ENCODE measurements at regions not wholly inside any gene's neighbourhood (a gene's known extent, or its start where the extent isn't known, plus 50 kb on each side); places are given as distances from the start of the nearest gene placed in this dataset.

DNA sequence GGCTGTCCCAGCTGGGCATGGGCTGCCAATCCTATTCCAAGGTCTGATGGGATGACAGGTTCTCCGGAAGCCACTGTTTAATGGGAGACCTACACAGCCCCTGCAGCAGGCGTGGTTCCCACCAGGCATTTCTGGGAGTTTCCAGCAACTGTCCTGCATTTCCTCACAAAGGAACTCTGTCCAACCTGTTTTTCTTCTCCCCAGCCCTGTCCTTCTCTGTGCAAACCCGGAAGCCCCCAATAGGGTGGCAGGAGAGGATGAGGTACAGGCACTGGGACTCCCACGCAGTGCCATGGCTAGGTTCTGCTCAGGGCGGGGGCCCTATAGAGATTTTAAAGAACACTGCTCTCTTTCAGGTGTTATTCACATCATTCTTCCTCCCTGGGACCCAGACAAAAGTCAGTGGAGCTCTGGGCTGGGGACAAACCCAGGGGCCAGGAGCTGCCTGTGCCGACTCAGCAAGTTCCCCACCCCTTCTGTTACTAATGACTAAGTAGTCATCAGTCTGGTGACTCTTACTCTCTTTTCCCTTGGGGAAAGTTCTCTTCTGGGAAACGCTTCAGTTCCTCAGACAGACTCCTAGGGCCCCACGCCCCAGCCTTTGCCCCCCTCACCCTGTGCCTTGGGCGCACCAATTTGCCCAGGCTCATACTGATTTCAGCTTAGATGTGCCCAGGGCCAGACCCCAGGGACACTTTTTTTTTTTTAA lies 97.7 kb downstream of the CD47 start:
- Mint-ChIP-seq H3K9me3 (peaks cover 3% of the 10 kb centered on the region), H3K27ac (no peak overlapping the region), H3K4me1 (peaks cover 11% of the 10 kb centered on the region), H3K36me3 (peaks cover 3% of the 10 kb centered on the region), H3K4me3 (no peak overlapping the region), H3K27me3 (peaks cover 12% of the 10 kb centered on the region)
- DNase-seq, result no peak
- CTCF ChIA-PET, result interaction anchor here (0.6 to 0.9 kb wide), 2 partner anchors 139 to 484 kb away, joined by 3 read pairs; no protein-coding TSS in a partner anchor

DNA sequence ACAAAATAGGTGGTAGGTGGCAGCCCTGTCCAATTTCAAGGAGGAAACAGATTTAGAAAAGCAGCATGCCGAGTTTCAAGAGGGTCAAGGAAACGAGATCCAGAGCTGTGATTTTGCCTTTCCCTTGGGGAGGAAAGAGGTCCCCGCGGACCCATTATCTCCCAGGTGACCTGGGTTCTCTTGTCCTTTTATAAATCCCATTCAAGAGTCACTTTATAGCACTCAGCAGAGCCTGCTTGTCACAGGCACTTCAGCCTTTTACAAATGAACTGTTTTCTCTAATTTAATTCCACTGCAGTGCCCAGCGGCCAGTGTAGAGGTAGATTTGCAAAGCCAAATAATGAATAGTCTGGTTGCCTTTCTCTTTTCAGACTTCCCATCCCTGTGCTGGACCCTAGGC lies 99.9 kb downstream of the CD47 start:
- H3K27ac Mint-ChIP-seq, result no peak overlapping the region
- H3K4me3 Mint-ChIP-seq, result no peak overlapping the region
- peaks cover 30% of the 10 kb centered on the region for H3K4me1 Mint-ChIP-seq
- CTCF ChIA-PET, result no interaction called here
- H3K36me3 Mint-ChIP-seq, result peaks cover 3% of the 10 kb centered on the region
- H3K27me3 Mint-ChIP-seq, result peaks cover 12% of the 10 kb centered on the region
- peaks cover 3% of the 10 kb centered on the region for H3K9me3 Mint-ChIP-seq
- DNase-seq, result no peak

DNA sequence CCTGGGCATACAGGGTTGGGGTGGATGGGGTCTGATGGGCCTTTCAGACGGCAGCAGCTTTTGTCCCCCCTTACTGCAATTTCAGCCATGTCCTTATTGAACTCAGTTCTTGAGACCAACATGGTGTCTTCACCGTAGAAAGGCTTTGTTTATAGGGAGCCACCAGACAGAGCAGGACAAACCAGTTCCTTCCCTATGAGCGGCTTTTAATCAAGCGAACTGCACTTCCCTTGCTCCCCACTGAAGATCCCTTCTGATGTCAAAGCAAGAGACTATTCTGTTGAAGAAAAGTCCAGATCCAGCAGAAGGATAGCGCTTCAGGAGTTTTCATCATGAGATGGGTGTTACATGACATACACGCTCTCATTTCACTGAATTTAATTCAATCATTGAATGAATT lies 100.4 kb downstream of the CD47 start:
- Mint-ChIP-seq H3K27ac (no peak overlapping the region), H3K4me1 (peaks cover 34% of the 10 kb centered on the region), H3K27me3 (peaks cover 12% of the 10 kb centered on the region), H3K4me3 (no peak overlapping the region), H3K36me3 (peaks cover 3% of the 10 kb centered on the region), H3K9me3 (peaks cover 3% of the 10 kb centered on the region)
- CTCF ChIA-PET, result no interaction called here
- DNase-seq, result no peak

DNA sequence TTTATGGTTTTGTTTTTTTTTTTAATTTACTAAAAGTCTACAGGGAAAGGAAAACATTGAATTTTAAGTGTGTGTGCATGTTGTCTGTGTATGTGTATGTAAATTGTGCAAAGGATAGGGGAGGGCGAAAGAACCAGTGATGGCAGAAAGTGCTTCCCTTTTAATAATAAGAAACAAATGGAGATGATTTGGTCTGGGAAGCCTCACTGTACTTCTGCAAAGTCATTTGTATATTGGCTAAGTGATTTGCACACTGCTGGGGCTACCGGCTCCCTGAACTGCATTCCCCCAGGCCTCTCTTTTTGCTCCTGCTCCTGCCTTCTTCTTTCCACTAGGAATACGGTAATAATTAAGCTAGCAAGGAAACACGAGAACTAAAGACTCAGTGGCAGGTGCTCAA lies 101.2 kb downstream of the CD47 start:
- CTCF ChIA-PET, result interaction anchor here (1.5 kb wide), 1 partner anchor 10 kb away, joined by 3 read pairs; no protein-coding TSS in a partner anchor
- peaks cover 38% of the 10 kb centered on the region for H3K4me1 Mint-ChIP-seq
- peaks cover 3% of the 10 kb centered on the region for H3K9me3 Mint-ChIP-seq
- no peak for DNase-seq
- H3K4me3 Mint-ChIP-seq, result no peak overlapping the region
- no peak overlapping the region for H3K27ac Mint-ChIP-seq
- peaks cover 3% of the 10 kb centered on the region for H3K36me3 Mint-ChIP-seq
- peaks cover 12% of the 10 kb centered on the region for H3K27me3 Mint-ChIP-seq

DNA sequence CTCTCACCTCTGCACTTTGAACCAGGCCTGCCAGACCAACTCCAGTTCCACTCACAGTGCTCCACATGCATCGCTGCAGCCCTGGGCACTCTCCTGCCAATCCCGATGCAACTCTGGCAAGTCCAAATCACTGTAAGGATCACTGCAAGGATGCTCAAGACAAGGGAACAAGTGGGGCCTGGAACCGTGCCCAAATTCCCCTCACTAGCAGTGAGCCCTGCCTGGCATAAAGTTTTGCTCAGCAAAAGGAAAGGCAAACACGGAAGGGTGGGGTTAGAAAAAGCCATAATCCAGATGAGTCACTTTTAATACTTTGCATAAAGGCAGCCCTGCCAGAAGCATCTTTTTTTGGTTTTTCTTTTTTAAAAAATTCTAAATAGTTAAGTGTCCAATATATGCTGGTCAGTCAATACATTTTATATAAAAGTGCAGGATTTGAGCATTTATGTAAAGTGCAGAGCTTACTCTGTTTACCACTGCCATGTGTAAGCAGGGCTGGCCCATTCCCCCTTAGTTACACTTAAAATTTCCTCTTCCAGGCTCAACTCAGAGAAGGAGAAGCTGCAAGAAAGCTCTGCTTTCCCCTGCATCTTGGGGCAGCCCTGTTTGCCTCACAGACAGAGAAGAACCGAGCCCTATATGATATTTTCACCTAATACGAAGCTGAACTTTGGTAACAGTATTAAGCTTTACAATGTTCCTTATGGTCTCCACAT lies 102.2 kb downstream of the CD47 start:
- Mint-ChIP-seq H3K27ac (peak overlapping the region; percentile 88), H3K4me3 (peak overlapping the region; percentile 43), H3K9me3 (no peaks in the 10 kb centered on the region), H3K27me3 (peaks cover 6% of the 10 kb centered on the region), H3K36me3 (no peaks in the 10 kb centered on the region), H3K4me1 (peaks cover 38% of the 10 kb centered on the region)
- DNase-seq, result no peak
- CTCF ChIA-PET, result interaction anchor here (1.3 to 1.5 kb wide), 2 partner anchors 9 to 61 kb away, joined by 3 to 5 read pairs; no protein-coding TSS in a partner anchor

DNA sequence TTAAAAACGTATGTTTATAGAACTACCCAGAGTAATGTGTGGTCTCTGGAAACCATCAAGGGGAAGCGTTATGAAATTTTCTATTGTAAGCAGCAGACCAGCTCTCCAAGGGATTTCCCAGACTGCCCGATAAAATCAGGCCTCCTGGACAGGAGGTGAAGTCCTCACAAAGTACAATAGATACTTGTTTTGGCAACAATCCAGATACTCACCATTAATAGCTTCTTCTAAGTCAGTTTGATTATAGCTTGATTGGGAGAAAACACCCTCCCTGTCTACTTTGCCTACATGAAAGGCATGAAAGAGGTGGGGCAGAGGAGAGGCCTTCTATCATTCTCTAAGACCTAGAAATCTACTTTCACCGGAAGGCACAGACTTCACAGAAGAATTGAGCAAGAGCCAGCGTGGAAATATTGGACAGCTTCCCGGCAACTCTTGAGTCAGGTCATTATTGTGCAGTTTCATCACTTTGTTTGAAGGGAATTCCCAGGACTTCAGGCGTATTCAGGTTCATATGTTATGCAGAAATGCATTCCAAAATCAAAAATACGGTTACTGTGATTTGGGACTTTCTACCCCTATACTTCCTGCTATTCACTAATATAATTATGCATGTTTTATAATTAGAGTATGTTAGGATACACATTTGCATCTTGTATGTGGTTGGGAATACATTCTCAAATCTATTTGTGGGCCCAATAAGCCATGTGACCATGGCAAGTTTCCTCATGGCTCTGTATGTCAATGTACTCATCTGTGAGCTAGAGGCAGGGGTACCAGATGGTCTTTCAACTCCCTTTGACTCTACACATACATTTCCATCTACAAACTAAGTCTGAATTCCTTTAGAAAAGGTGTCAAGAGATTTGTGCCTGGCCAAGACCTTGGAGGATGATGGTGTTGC lies 103.5 kb downstream of the CD47 start:
- no peaks in the 10 kb centered on the region for H3K36me3 Mint-ChIP-seq
- no peak overlapping the region for H3K4me3 Mint-ChIP-seq
- no peaks in the 10 kb centered on the region for H3K27me3 Mint-ChIP-seq
- CTCF ChIA-PET, result interaction anchor here (0.8 to 1.3 kb wide), 4 partner anchors 18 to 413 kb away, joined by 3 to 5 read pairs (median 4); no protein-coding TSS in a partner anchor
- no peak overlapping the region for H3K27ac Mint-ChIP-seq
- peaks cover 38% of the 10 kb centered on the region for H3K4me1 Mint-ChIP-seq
- no peaks in the 10 kb centered on the region for H3K9me3 Mint-ChIP-seq
- no peak for DNase-seq

DNA sequence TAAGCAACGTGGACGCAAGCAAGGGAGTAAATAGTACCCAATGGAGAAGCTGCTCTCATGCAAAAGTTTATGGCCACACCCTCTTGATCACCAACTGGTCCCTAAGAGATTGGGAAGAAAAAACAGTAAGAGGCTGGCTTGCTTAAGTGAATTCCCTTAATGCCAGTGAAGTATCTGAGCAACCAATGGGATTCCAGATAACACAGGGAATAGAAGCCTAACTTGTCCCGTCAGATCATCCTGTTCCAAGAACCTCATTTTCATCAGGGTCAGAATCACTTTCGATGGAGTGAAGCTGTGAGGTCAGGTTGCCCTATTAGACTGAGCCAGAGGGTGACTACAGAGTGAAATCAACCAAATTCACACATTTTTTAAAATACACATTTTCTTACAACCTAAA lies 104.3 kb downstream of the CD47 start:
- Mint-ChIP-seq H3K27ac (no peak overlapping the region), H3K4me1 (peaks cover 38% of the 10 kb centered on the region)
- CTCF ChIA-PET, result interaction anchor here (0.9 to 1.0 kb wide), 2 partner anchors 59 to 412 kb away, joined by 3 to 4 read pairs; no protein-coding TSS in a partner anchor

DNA sequence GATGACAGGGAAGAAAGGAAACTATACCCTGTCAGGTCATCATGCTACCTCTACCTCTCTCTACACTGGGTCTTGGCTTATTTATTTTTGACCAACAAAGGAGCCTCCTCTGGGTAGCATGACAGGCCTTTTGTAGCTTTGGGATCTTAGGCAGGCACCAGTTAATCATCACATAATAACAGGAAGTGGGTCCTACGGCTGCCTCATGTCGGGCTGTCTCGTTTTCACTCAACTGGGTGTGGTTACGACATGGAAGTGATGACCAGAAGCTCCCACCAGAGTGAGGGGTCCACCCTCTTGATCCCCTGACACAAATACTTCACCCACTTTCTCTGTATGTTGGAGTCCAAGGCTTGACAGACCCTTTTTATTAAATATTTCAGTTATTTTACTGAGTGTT lies 105.3 kb downstream of the CD47 start:
- Mint-ChIP-seq H3K4me1 (peaks cover 39% of the 10 kb centered on the region), H3K9me3 (no peaks in the 10 kb centered on the region), H3K27ac (peak overlapping the region; percentile 34), H3K36me3 (no peaks in the 10 kb centered on the region), H3K4me3 (no peak overlapping the region), H3K27me3 (peaks cover 5% of the 10 kb centered on the region)
- CTCF ChIA-PET, result interaction anchor here (1.2 to 1.5 kb wide), 2 partner anchors 10 to 58 kb away, joined by 3 to 11 read pairs; no protein-coding TSS in a partner anchor
- peak; percentile 52 for DNase-seq

More for the DNA sequence above, 104.3 kb downstream of the CD47 start:
- Mint-ChIP-seq H3K36me3 (no peaks in the 10 kb centered on the region), H3K4me3 (no peak overlapping the region), H3K27me3 (peaks cover 4% of the 10 kb centered on the region), H3K9me3 (no peaks in the 10 kb centered on the region)
- DNase-seq, result no peak

DNA sequence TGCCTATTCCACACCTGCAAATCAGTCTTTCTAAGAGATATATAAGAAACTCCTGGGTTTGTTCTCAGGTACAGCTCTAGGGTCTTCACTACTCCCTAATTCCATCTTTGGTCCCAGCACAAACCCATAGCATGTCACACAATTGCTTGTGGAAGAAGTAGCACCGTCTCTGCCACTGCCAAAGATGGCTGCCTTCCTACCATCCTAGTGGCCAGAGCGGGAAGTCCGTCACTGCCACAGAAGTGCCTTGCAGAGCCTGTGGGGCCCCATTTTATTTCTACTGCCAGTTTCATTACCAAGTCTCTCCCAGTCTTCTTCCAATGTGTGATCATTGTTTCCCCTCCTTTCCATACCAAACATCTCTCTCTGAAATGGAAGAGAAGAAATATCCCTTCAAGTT lies 107.6 kb downstream of the CD47 start:
- peaks cover 52% of the 10 kb centered on the region for H3K4me1 Mint-ChIP-seq
- CTCF ChIA-PET, result no interaction called here
- no peak for DNase-seq
- peaks cover 5% of the 10 kb centered on the region for H3K27me3 Mint-ChIP-seq
- no peaks in the 10 kb centered on the region for H3K9me3 Mint-ChIP-seq
- H3K36me3 Mint-ChIP-seq, result peaks cover 6% of the 10 kb centered on the region
- H3K4me3 Mint-ChIP-seq, result no peak overlapping the region
- H3K27ac Mint-ChIP-seq, result no peak overlapping the region

DNA sequence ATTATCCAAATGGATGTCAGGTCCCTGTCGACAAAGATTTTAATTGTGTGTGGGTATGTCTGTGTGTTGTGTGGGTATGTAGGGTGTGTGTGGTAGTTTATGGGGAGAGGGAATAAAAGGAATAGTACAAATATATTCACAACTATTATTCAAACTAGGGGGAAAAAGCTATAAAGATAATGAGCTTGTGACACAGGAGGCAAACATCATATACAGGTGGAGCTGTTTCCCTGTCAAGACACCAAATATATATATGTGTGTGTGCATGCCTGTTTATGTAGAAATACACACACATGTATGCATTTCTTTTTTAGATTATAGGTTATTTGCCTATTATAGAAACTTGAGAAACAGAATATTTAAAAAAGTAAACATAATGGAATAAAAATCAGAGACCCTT lies 108.7 kb downstream of the CD47 start:
- no peak overlapping the region for H3K4me3 Mint-ChIP-seq
- peaks cover 55% of the 10 kb centered on the region for H3K4me1 Mint-ChIP-seq
- peaks cover 5% of the 10 kb centered on the region for H3K27me3 Mint-ChIP-seq
- CTCF ChIA-PET, result interaction anchor here (0.7 kb wide), 1 partner anchor 61 kb away, joined by 3 read pairs; no protein-coding TSS in a partner anchor
- no peaks in the 10 kb centered on the region for H3K9me3 Mint-ChIP-seq
- peaks cover 6% of the 10 kb centered on the region for H3K36me3 Mint-ChIP-seq
- no peak for DNase-seq
- no peak overlapping the region for H3K27ac Mint-ChIP-seq

DNA sequence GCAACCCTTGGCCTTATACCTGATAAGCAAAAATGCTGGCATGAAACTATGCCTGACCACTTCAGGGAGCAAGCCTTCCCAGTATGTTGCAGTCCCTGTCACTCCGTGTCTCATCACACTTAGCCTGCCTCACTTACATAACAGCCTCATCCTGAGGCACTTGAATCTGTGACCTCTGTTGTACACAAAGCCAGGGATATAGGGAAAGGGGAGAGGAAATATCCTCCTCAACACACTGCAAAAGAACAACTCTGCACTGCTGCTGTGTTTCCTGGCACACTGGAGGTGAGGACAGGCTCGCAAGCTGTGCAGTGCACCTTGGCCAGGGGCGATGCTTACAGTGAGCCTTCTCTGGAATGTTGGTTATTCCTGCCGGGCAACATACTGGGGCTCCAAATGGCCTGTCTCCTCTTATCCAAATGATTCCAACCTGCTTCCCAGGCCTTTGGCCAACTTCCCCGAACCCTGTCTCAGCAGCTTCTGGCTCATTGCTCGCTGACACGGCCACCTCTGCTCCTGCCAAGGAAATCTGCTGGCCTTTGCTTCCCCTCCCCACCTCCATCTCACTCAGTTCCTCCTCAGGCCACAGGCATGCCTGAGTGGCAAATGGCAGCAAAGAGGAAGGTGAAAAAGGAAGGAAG lies 109.2 kb downstream of the CD47 start:
- H3K4me3 Mint-ChIP-seq, result no peak overlapping the region
- DNase-seq, result no peak
- no peak overlapping the region for H3K27ac Mint-ChIP-seq
- CTCF ChIA-PET, result no interaction called here
- peaks cover 5% of the 10 kb centered on the region for H3K27me3 Mint-ChIP-seq
- peaks cover 6% of the 10 kb centered on the region for H3K36me3 Mint-ChIP-seq
- H3K4me1 Mint-ChIP-seq, result peaks cover 55% of the 10 kb centered on the region
- H3K9me3 Mint-ChIP-seq, result no peaks in the 10 kb centered on the region

DNA sequence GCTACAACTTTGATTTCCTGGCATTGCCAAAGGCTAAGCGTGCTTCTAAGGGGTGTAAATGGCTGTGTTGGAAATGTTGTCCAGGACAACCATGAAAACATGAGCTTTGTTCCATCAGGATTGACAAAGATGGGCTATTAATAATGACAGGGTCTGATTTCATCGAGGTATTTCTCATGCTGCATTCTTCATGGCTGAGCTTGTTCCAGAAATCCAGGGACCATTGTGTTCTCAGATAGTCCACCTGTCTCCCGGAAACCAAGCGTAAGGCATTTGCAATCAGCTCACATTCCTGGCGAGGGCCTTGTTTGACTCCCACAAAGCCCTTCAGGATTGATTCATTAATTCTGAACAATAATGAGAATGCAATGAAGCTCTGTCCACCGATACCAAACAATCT lies 111.3 kb downstream of the CD47 start:
- Mint-ChIP-seq H3K9me3 (no peaks in the 10 kb centered on the region), H3K4me1 (peaks cover 59% of the 10 kb centered on the region), H3K36me3 (peaks cover 9% of the 10 kb centered on the region), H3K27me3 (peaks cover 9% of the 10 kb centered on the region), H3K4me3 (no peak overlapping the region), H3K27ac (peak overlapping the region; percentile 64)
- no peak for DNase-seq
- CTCF ChIA-PET, result interaction anchor here (1.0 to 1.1 kb wide), 3 partner anchors 10 to 174 kb away, joined by 3 read pairs; no protein-coding TSS in a partner anchor

Data from activated naive CD4-positive, alpha-beta T cell treated with anti-CD3 and anti-CD28 coated beads, Interleukin-2, amount 10 ng/mL, durations not matched to agents 7 days and 5 days (primary cell).